HG03432 (cell line): ENCODE measurements at regions not wholly inside any gene's neighbourhood (a gene's known extent, or its start where the extent isn't known, plus 50 kb on each side); places are given as distances from the start of the nearest gene placed in this dataset.
A peak's percentile ranks its signal among the peaks of the same experiment; 100 is the strongest.

Experiments
- ATAC-seq: cut with Tn5 transposase; IDR thresholded peaks from one replicate; pipeline ENCODE4 v1.9.1; 2021; ENCODE audit warnings: mild to moderate bottlenecking, moderate library complexity; ENCODE audit not compliant: unreplicated experiment

DNA sequence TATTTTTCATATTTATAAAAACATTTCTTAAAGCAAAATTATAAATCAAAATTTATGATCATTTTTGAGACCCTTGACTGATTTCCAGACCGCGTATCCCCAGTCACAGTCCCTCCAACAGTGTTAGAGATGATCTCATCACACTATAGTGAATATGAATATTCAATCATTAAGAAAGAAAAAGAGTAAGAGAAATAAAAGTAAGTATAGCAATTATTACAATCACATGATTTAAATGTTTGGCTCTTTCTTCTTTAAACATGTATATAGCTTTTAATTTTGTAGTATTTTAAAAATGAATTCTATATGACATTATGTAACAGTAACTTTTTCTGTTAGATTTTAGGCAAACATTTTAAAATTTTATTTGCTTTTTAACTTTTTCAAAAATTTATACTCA lies 438.3 kb downstream of the RFPL4B start:
- ATAC-seq: no peak

DNA sequence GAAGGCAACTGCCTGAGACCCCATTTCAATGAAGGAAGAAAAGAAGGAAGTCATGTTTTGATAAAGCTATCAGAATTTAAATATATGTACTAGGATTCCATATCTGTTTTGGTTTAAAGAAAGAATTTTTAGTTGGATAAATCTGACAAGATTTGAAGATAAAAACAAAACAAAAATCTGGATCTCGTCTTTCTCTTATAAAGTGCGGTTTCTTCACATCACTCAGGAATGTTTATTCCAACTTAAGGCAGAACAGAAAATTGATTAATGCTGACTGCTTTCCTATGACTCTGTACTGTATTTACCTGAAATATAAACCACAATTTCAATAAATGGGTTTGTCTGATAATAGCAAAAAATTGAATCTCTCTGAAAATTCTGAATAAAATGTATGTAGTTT lies 439.7 kb downstream of the RFPL4B start:
- ATAC-seq: no peak

DNA sequence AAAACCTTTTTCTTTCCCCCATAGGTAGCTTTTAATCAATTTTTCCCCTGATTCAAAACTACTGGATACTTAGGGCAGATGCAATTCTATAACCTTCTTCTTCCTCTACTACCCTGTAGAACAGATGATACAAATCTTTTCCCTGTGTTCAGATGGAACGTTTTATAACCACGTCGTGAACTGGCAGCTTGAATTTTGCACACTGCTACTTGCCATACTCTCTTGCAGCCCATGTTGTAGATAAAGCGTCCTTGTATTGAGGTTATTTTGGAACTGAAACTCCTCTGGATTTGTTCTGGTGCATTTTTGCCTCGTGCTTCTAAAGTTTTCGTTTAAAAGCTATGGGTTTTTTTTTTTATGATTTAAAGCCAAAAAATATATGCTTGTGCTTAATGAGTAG lies 440.2 kb downstream of the RFPL4B start:
- ATAC-seq: no peak

DNA sequence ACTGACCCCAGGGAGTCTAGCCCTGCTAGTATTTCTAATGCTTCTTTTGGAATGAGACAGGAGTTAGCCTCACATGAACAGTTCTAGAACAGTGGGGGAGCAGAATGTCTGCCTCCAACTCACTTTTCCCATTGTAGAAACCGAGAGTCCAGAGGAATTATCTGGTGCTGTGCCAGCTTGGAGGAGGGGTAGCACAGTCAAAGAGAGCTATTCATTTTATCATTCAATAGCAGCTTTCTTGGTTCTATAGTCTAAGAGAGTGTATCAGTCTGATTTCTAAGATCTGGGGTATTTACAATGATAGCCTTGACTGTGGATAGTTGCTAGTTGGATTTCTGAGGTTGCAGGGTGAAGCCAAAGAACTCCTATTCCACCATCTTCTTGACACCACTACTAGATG lies 448.2 kb downstream of the RFPL4B start:
- ATAC-seq: no peak

DNA sequence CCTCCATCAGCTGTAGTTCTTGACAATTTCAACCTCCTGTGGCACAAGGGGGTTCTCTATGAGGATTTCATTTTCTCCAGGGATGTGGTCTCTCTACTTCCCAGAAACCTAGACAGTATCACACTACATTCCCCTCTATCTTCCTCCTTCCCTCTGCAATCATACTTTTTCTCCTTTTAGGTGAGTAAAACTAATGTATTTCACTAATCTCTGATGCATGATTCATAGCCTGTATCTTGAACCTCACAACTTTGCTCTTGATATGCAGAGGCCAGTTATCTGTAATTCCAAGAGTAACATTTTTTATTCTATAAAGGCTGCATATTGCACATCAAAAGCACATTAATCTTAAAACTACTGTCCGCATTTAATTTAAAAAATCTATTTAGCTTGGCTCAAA lies 449.6 kb downstream of the RFPL4B start:
- no peak for ATAC-seq

DNA sequence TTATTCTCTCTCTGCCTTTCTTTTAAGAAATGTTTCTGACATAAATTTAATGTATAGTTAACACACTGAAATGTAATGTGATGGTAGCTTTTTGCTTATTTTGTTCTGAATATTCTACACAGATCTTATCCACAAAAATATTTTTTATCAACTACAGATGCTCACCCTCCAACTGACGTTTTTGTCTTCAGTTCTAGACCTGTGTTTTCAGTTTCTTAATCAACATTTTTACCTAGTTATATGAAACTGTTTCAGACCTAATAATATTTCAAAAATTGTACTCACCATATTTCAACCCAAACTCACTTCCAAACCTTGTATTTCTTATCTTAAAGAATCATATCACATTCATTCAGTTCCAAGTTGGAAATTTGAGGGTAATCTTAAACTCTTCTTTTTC lies 452.8 kb downstream of the RFPL4B start:
- no peak for ATAC-seq

DNA sequence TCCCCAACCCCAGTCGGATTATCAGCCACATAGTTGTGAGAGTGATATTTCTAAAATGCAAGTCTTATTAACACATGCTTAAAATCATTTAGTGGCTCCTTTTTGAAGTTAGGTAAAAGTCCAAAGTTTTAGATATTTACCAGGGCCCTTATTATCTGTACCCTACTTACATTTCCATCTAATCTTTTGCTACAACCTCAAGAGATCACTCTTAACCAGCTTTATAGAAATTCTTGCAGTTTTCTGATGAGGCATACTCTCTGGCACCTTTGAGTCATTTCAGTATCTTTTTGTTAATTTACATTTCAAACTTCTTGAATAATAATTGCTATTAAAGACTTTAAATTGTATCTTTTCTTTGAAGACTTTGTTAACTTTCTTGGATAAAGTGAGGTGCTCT lies 453.3 kb downstream of the RFPL4B start:
- ATAC-seq: peak; percentile 37

DNA sequence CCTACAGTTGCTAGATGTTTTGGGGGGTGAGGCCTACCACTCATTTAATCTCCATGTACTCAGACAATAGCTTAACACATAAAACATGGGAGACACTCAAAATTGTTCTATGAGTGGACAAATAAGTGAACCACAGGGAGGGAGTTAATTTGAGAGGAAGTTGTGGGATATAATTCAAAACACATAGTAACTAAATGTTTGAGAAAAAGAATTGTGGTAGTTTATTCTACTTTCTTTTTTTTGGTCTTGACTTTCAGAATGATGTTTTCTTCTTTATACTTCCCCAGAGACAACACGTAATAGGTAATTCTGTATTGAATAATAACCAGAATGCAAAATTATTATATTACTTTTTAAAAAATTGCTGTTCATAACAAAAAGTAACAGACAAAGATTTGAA lies 453.8 kb downstream of the RFPL4B start:
- ATAC-seq: peak; percentile 51

DNA sequence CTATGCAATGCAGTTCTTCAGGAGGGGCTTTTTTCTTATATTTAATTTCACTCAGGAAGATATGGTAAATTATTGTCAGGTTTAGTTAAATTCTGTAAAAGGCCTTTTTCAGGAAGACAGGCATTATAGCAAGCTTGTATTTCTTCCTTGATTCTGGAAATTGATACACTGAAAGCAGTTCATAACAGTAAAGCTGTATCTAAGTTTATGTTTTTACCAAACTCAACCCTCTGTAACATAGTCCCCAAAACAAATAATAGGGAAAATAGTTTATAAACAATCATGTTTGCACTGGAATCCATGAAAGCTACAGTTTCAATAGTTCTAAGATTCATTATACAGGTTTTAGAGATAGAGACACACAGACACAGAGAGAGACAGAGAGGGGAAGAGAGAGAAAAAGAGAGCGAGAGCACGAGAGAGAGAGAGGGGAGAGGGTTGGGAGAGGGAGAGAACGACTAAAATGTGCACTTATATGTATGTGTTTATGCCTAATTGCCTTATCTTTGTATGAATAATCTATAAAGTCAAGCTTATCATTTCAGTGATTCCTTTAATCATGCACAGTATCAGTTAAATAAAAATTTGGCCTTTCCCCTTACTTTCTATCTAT lies 454.4 kb downstream of the RFPL4B start:
- no peak for ATAC-seq

DNA sequence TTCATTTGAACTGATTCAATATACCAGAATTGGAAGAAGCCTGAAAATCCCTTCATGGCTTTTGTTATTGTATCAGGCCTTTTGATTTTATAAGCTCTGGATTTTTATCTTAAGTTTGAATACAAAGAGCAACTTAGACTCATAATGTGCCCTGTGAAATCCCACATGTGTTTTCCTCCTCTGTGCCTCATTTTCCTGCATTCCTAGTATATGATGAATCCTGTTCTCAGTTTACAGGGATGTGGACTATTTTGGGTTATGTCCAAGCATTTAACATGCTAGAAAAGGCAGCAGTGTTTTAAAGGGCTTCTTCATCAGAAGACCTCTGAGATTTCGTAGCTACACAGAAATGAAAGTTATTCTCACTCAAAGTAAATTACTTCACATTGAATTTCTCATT lies 455.0 kb downstream of the RFPL4B start:
- no peak for ATAC-seq

DNA sequence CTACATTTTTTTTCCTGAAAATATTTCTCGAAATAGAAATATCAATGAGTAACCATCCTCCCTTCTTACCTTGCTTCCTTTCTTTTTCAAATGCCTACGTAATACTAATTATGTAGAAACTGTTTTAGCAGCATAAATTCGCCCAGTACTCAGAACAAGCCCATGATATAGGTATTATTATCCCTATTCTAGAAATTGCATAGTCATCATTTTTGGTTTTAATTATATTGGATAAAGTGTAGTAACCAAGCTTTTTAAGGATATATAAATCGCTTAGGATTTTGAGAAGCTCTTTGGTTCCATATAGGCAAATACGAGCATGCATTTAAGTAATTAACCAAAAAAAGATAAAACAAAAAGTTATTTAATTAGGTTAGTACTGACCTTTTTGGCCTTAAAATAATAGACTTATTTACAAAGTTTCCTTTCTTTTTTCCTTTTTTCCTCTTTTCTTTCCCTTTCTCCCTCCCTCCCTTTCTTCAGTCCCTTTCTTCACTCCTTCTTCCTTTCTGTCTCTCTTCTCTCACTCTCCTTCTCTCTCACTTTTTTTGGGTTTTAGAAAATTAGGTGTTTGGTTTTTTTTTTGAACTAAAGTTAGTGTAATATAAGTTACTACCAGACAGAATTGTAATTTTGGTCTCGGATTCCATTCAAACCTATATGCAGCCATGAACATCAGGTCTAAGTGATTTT lies 457.7 kb downstream of the RFPL4B start:
- no peak for ATAC-seq

DNA sequence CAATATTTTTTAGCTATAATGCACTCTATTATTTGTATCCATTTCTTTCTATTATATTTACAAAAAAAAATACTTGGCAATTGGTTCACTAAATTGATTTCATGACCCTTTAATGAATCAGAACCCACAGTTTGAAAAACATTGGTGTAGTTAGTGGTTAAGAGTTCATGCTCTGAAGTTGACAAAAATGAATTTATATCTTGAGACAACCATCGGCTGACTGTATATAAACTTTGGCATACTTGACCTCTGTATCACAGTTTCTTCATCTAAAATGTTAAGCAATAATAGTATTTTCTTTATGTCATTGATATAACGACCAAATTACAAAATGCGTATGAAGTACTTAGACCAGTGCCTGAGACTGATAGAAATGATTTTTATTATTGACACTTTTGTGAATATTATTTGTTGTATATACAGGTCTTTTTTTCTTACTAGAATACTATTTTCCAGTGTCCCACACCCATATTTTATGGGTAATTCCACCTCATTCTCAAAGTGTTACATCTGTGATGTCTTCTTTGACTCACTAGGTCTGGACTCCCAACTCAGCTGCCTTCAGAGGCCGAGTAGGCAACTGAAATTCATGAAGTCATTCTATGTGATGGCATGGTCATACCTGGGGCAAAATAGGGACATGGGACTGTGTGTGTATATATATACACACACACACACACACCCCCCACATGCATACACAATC lies 459.2 kb downstream of the RFPL4B start:
- no peak for ATAC-seq

DNA sequence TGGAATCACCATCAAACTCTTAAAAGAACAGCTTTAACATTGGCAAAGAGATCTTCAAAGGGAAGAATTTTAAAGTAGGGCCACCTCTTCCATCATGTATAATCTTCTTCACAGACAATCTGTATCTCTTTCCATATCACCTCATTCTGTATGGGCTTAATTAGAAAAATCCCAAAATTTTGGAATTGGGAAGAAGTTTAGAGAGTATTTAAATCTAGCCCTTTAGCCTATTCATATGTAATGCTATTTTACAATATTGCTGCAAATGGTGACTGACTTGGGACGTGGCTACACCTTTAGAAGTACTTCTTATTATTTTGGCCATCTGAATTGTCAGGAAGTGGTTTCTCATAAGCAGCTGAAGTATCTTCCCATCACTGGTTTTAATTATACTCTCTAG lies 474.3 kb downstream of the RFPL4B start:
- no peak for ATAC-seq

DNA sequence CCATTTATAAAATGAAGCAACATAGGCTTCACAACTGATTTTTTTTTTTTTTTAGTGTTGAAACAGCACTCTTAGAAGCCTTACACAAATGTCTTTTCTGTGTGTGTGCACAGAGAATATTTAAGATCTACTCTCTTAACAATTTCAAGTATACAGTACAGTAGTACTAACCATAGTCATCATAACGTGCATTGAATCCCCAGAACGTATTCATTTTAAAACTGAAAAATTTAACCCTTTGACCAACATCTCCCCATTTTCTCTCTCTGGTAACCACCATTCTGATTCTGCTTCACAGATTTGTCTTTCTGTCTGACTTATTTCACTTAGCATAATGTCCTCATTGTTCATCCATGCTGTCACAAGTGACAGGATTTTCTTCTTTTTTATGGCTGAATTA lies 475.6 kb downstream of the RFPL4B start:
- ATAC-seq: no peak

DNA sequence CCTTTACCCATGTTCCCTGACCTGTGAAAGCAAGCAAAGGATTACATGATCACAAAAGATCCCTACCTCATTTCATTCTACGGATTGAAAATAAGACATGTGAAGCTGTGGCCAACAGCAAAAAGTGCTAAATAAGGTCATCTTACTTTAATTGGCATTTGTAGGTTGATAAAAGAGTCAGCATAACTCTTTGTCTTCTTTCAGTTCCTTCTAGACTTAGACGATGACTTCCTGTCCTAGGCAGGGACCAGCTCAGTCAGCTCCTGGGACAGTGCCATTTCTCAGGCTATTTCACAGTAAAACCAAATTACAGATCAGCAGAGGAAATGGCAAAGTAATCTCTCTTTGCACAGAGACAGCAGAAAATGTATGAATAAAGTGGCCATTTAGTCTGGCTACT lies 480.7 kb downstream of the RFPL4B start:
- ATAC-seq: peak; percentile 92

DNA sequence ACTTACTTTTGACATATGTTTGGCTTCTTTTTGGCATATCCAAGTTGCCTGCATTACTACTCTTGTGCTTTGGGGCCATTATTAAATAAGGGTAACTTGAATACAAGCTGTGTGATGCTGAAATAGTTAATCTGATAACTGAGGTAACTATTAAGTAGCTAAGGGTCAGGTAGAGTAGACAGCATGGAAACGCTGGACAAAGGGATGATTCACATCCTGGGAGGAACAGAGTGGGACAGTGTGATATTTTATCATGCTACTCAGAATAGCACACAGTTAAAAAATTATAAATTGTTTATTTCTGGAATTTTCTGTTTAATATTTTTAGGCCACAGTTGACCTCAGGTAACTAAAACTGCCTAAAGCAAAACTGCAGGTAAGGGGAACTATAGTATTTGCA lies 483.9 kb downstream of the RFPL4B start:
- no peak for ATAC-seq

DNA sequence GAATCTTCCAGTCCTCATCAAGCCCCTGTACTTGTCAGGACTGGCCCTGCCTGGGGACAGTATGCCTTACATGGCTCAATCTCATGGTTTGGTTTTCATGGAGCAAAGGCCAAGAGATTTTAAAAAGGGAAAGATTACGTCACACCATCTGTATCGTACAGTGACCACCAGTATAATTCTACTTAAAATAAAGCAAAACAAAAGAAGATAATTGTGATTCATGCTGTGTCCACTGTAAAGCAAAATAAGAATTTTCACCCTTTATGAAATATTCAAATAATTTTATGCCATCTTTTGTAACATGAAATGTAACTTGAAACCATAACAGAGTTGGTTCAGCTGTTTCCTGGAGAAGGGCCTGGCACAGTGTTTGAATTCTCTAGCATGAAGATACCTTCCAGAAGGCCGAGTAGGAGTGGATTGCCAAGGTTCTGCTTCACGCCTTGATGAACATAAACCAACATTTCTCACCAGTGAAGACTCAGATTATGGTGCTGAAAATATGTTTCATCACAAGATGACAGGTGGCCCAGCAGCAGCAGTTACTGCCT lies 486.5 kb downstream of the RFPL4B start:
- ATAC-seq: no peak

DNA sequence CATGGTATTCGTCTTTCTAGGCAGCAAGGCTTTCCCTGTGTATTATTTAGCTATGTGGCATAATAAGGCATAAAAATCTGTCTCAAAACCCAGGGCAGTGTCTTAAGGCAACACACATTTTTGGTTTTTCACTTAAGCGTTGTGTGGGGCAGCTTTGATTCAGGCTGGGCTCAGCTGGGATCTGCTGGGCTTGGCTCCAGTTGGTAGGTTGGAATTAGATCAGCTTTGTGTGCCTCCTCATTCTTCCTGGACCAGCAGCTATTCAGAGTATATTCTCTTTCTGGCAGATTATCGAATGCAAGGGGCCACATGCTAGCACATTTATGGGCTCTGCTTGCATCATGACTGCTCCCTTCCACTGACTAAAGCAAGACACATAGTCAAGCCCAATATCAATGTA lies 487.9 kb downstream of the RFPL4B start:
- no peak for ATAC-seq

DNA sequence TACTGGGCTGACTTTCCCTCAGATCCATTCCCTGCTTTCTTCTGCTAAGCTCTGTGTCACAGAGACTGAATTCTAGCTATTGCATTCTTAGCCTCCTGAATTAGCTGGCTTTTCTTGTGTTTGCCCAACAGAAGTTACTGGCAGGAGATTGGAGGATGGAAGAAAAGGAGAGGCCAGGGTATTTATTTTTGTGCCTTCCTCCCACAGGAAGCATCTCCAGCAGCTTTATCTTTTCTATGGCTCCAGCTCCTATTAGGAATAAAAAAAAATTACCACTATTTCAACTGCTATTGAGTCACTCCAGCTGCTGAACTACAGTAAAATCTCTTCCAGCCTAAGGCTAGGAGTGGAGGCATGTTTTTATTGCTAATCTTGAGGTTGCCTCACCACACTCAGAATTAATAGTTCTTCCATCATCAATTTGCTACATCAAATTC lies 492.4 kb downstream of the RFPL4B start:
- no peak for ATAC-seq

DNA sequence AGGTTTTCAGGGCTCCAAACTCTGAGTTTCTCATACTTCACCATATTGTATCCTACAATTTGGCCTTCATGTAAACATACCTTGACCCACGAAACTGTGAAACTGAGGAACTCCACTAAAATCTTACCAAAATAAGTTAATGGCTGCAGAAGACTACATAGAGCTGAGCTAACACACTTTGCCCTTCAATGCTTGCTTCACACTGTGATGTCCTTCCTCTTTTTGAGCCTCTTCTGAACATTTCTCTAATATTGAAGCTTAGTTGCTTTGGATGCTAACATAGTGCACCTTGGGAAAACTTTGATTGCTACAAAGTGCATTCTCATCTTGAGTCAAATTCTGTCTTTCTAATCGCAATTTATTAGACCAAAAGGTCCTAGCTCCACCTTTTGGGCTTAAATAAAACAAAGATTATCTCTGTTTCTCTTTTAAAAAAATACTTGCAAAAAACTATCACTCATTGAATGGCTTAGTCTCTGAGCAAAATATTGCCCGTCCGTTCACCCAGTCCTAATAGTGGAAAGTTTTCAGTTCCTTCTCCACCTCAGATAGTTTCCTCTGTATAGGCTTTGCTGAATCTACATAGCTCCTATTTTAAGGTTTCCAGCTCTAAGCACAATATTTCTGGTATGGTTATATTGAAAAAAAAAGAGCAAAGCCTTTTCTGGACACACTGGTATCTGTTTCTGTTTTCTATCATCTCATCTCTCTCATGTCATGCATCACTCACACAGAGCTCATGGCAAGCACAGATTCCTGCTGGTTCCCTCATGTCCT lies 494.6 kb downstream of the RFPL4B start:
- peak; percentile 73 for ATAC-seq

DNA sequence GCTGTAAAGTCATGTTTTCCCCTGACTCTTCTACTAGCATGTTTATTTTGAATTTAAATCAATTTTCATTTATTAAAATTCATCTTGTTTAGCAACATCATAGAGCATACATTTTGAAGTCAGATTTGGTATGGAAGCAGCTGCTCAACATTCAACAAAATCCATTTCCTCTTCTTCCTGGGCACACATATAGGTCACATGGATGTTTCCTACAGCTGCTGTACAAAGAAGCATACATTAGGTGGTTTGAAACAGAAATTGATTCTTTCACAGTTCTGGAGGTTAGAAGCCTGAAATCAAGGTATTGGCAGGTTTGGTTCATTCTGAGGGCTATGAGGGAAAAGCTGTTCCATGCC lies 495.2 kb downstream of the RFPL4B start:
- peak; percentile 36 for ATAC-seq
